HuH-7 (cell line): ENCODE measurements at regions not wholly inside any gene's neighbourhood (a gene's known extent, or its start where the extent isn't known, plus 50 kb on each side); places are given as distances from the start of the nearest gene placed in this dataset.

Experiments
- DNase-seq: peaks from one replicate; pipeline ENCODE4 v3.0.0; 2011; ENCODE audit warnings: low spot score

DNA sequence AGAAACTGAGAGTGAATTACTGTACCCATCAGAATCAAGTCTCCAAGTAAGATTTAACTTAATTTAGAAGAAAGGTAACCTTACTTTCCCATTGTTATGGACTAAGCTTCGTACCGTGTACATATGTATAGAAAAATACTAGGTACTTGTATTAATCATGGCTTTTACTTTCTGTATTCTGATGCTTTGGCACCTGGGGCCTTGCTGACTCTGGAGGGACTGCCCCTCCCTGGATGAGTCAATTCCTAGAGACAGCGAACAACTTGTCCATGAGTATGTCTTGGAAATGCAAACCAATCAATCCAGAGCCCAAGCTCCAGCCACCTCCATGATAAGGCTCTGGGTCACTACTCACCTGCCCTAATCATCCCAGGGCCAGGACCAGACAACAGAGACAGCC, 50.0 kb upstream of the DGKG start:
- DNase-seq, result no peak
